Esophagus squamous epithelium (tissue), 5 donors: ENCODE measurements at regions not wholly inside any gene's neighbourhood (a gene's known extent, or its start where the extent isn't known, plus 50 kb on each side); places are given as distances from the start of the nearest gene placed in this dataset.

ENCODE experiments used
- DNase-seq: peaks from one replicate; lab custom pipeline; 2025; lab: John Stamatoyannopoulos, UW
- H3K27ac ChIP-seq, 4 donors: fragments of 200-600 bp; sonication (generic); one replicate each; pipeline ENCODE4 v1.5.1; 2016 to 2019; ENCODE audit warnings: mild to moderate bottlenecking in 1 of 4
- H3K27me3 ChIP-seq, 4 donors: fragments of 200-600 bp; sonication (generic); 1 replicate in 3 of 4; 2 replicates in 1 of 4; pipeline versions ENCODE4 v1.5.1 to v1.6.0; 2017 to 2021; ENCODE audit warnings: antibody characterized with exemption in 1 of 4
- H3K36me3 ChIP-seq, 3 donors: fragments of 200-600 bp; sonication (generic); one replicate each; pipeline ENCODE4 v1.5.1; 2016 to 2019
- H3K4me1 ChIP-seq, 3 donors: fragments of 200-600 bp; sonication (generic); one replicate each; pipeline ENCODE4 v1.5.1; 2017 to 2019
- H3K4me3 ChIP-seq, 4 donors: fragments of 200-600 bp; sonication (generic); 1 replicate in 3 of 4; 2 replicates in 1 of 4; pipeline ENCODE4 v1.5.1; 2016 to 2019; ENCODE audit warnings: mild to moderate bottlenecking in 2 of 4, moderate library complexity in 1 of 4
- H3K9me3 ChIP-seq, 3 donors: fragments of 200-600 bp; sonication (generic); one replicate each; pipeline ENCODE4 v1.5.1; 2016 to 2019
- CTCF ChIP-seq, 6 experiments: fragments of 450-650 bp in 4 of 6; fragments of 200-600 bp in 2 of 6; sonication (generic) in 2 of 6; IDR thresholded peaks; one replicate each; pipeline ENCODE4 v1.5.1; 2016 to 2019; ENCODE audit warnings: antibody characterized with exemption in 6 of 6, mild to moderate bottlenecking in 4 of 6, moderate library complexity in 4 of 6
- POLR2A ChIP-seq, 4 donors: fragments of 450-650 bp; IDR thresholded peaks; one replicate each; pipeline ENCODE4 v1.6.1; 2017; ENCODE audit warnings: antibody characterized with exemption in 4 of 4, mild to moderate bottlenecking in 4 of 4, moderate library complexity in 3 of 4
- WGBS, 2 donors: methylation state at CpG; one replicate each; pipeline ENCODE4 v1.1.5; 2018; 5-methylcytosine and 5-hydroxymethylcytosine counted together
- intact Hi-C: fragments of 100-400 bp; cut with DNase I; formaldehyde crosslinking; loops from one replicate; pipeline ENCODE4 v1.15.0; 2022
- donor health status: DM: yes; HTN: yes; CAD: no.

- 39 to 45% methylated on average over 2 of the region's 2 CpGs for WGBS, 2 donors
- intact Hi-C loops: no loop called here
- no peak for TF ChIP-seq CTCF (IDR thresholded peaks at IDR 0.05)
- no peak for TF ChIP-seq POLR2A (IDR thresholded peaks at IDR 0.05)
- Histone ChIP-seq H3K27ac (no peak overlapping the region), H3K9me3 (no peaks in the 10 kb centered on the region), H3K4me3 (no peak overlapping the region), H3K4me1 (no peaks in the 10 kb centered on the region), H3K27me3 (no peaks in the 10 kb centered on the region), H3K36me3 (no peaks in the 10 kb centered on the region)
- no peak for DNase-seq
Observed at GRCh38 chr16:6863135-6863534, 469.5 kb upstream of the RBFOX1 start.

GRCh38 chr16:6861815-6862477 is 470.7 kb upstream of the RBFOX1 start:
- H3K36me3 ChIP-seq: no peaks in the 10 kb centered on the region
- no peak overlapping the region for H3K27ac ChIP-seq
- intact Hi-C loops: no loop called here
- 71 to 73% methylated on average over 5 to 6 of the region's 6 CpGs for WGBS, 2 donors
- no peaks in the 10 kb centered on the region for H3K9me3 ChIP-seq
- DNase-seq: no peak
- no peaks in the 10 kb centered on the region for H3K27me3 ChIP-seq
- TF ChIP-seq CTCF (IDR thresholded peaks at IDR 0.05): no peak
- no peak for TF ChIP-seq POLR2A (IDR thresholded peaks at IDR 0.05)
- H3K4me1 ChIP-seq: no peaks in the 10 kb centered on the region
- no peak overlapping the region for H3K4me3 ChIP-seq

GRCh38 chr16:6861135-6861814 is 471.4 kb upstream of the RBFOX1 start:
- Histone ChIP-seq H3K4me3 (no peak overlapping the region), H3K27me3 (no peaks in the 10 kb centered on the region), H3K36me3 (no peaks in the 10 kb centered on the region), H3K4me1 (no peaks in the 10 kb centered on the region), H3K9me3 (no peaks in the 10 kb centered on the region), H3K27ac (no peak overlapping the region)
- WGBS, 2 donors: 48 to 59% methylated on average over 8 of the region's 8 CpGs
- intact Hi-C loops: no loop called here
- no peak for DNase-seq
- TF ChIP-seq POLR2A (IDR thresholded peaks at IDR 0.05): no peak
- no peak for TF ChIP-seq CTCF (IDR thresholded peaks at IDR 0.05)

GRCh38 chr16:6857575-6857974 is 475.1 kb upstream of the RBFOX1 start:
- TF ChIP-seq CTCF (IDR thresholded peaks at IDR 0.05): no peak
- Histone ChIP-seq H3K36me3 (no peaks in the 10 kb centered on the region), H3K27ac (peak overlapping the region in 1 of 4 donors; percentile 1), H3K9me3 (no peaks in the 10 kb centered on the region), H3K4me3 (no peak overlapping the region), H3K4me1 (no peaks in the 10 kb centered on the region), H3K27me3 (no peaks in the 10 kb centered on the region)
- no peak for DNase-seq
- intact Hi-C loops: no loop called here
- WGBS, 2 donors: 31 to 34% methylated on average over 5 of the region's 5 CpGs

GRCh38 chr16:6856578-6856977 is 476.1 kb upstream of the RBFOX1 start:
- H3K9me3 ChIP-seq: no peaks in the 10 kb centered on the region
- WGBS, 2 donors: 79 to 81% methylated on average over 5 of the region's 5 CpGs
- no peaks in the 10 kb centered on the region for H3K36me3 ChIP-seq
- intact Hi-C loops: no loop called here
- H3K4me3 ChIP-seq: no peak overlapping the region
- no peaks in the 10 kb centered on the region for H3K27me3 ChIP-seq
- no peaks in the 10 kb centered on the region for H3K4me1 ChIP-seq
- DNase-seq: no peak
- TF ChIP-seq CTCF (IDR thresholded peaks at IDR 0.05): no peak
- TF ChIP-seq POLR2A (IDR thresholded peaks at IDR 0.05): no peak
- no peak overlapping the region for H3K27ac ChIP-seq
